GM21737 (cell line): ENCODE measurements at regions not wholly inside any gene's neighbourhood (a gene's known extent, or its start where the extent isn't known, plus 50 kb on each side); places are given as distances from the start of the nearest gene placed in this dataset.

Source experiments
- ATAC-seq: cut with Tn5 transposase; IDR thresholded peaks from one replicate; pipeline ENCODE4 v1.9.1; 2021; ENCODE audit warnings: mild to moderate bottlenecking, moderate library complexity; ENCODE audit not compliant: unreplicated experiment

GRCh38 chr18:78920456-78921138 lies 59.0 kb upstream of the SALL3 start:
- no peak for ATAC-seq

GRCh38 chr18:78922856-78923255 lies 56.8 kb upstream of the SALL3 start:
- no peak for ATAC-seq

- no peak for ATAC-seq
Observed at GRCh38 chr18:78924301-78924700, 55.3 kb upstream of the SALL3 start.

- ATAC-seq: no peak
Observed at GRCh38 chr18:78924786-78925540, 54.7 kb upstream of the SALL3 start.

GRCh38 chr18:78925557-78926242 lies 53.9 kb upstream of the SALL3 start:
- no peak for ATAC-seq

- no peak for ATAC-seq
Observed at GRCh38 chr18:78926243-78926615, 53.4 kb upstream of the SALL3 start.

- ATAC-seq: no peak
Observed at GRCh38 chr18:78927156-78927555, 52.5 kb upstream of the SALL3 start.

GRCh38 chr18:78927616-78928015 lies 52.0 kb upstream of the SALL3 start:
- no peak for ATAC-seq

GRCh38 chr18:78928076-78928475 lies 51.5 kb upstream of the SALL3 start:
- no peak for ATAC-seq

GRCh38 chr18:78929516-78929915 lies 50.1 kb upstream of the SALL3 start:
- ATAC-seq: no peak
